ENCODE measurements at regions not wholly inside any gene's neighbourhood (a gene's known extent, or its start where the extent isn't known, plus 50 kb on each side); places are given as distances from the start of the nearest gene placed in this dataset.

DNA sequence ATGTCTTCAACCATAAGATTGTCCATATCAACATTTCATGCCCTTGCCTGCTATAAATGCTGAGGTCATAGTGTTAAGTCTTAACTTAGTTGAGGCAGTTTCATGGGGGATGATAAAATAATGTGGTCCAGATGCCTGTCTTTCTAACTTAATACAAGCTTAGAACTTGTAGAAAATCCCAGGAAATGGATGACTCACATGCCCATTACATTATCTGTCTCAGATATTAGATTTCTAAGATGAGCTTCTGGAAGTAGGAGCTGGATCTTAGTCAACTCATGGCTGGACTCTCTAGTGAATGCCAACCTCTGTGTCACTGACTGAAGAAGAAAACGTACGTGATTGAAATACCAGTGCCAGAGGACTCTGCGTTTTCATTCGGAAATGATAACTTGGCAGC is 797.5 kb upstream of the EEF2KMT start:
- no peak for DNase-seq (ENCODE audit: extremely low spot score in 2 of 2)
- Histone ChIP-seq H3K27me3 (no peaks in the 10 kb centered on the region), H3K27ac (no peak overlapping the region), H3K4me3 (no peak overlapping the region), H3K9me3 (no peaks in the 10 kb centered on the region), H3K36me3 (no peaks in the 10 kb centered on the region), H3K4me1 (no peaks in the 10 kb centered on the region)
- no peak for TF ChIP-seq POLR2AphosphoS5 (IDR thresholded peaks at IDR 0.05; ENCODE audit: insufficient read depth in 1 of 2, low read depth in 1 of 2)
- TF ChIP-seq POLR2A (IDR thresholded peaks at IDR 0.05): no peak
- TF ChIP-seq, protein P1, sequence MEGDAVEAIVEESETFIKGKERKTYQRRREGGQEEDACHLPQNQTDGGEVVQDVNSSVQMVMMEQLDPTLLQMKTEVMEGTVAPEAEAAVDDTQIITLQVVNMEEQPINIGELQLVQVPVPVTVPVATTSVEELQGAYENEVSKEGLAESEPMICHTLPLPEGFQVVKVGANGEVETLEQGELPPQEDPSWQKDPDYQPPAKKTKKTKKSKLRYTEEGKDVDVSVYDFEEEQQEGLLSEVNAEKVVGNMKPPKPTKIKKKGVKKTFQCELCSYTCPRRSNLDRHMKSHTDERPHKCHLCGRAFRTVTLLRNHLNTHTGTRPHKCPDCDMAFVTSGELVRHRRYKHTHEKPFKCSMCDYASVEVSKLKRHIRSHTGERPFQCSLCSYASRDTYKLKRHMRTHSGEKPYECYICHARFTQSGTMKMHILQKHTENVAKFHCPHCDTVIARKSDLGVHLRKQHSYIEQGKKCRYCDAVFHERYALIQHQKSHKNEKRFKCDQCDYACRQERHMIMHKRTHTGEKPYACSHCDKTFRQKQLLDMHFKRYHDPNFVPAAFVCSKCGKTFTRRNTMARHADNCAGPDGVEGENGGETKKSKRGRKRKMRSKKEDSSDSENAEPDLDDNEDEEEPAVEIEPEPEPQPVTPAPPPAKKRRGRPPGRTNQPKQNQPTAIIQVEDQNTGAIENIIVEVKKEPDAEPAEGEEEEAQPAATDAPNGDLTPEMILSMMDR (IDR thresholded peaks at IDR 0.05): no peak
- intact Hi-C loops (cut with DNase I): no loop called here

DNA sequence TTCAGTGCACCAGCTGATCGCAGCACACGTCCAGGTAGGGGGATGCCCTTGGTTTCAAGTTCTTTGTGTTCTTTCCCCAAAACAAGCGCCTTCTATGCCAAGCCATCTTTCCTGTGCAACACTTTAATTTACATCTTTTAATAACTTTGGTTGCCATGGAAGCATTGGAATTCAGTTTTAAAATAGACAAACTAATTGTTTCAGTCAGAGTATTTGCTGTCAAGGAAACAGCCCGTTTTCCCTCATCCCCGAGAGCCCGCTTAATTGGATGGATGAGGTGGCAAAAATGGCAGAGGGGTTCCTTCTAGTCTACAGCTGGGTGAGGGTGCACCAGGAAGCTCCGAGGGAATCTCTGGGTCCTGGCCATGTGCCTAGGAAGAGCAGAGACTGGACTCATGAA is 793.7 kb upstream of the EEF2KMT start:
- Histone ChIP-seq H3K9me3 (no peaks in the 10 kb centered on the region), H3K27ac (no peak overlapping the region), H3K4me1 (no peaks in the 10 kb centered on the region), H3K36me3 (no peaks in the 10 kb centered on the region), H3K27me3 (no peaks in the 10 kb centered on the region), H3K4me3 (no peak overlapping the region)
- DNase-seq (ENCODE audit: extremely low spot score in 2 of 2): no peak
- intact Hi-C loops (cut with DNase I): no loop called here
- TF ChIP-seq, protein P1 (IDR thresholded peaks at IDR 0.05): no peak
- TF ChIP-seq POLR2A (IDR thresholded peaks at IDR 0.05) (no peak), POLR2AphosphoS5 (IDR thresholded peaks at IDR 0.05; ENCODE audit: insufficient read depth in 1 of 2, low read depth in 1 of 2) (no peak)

DNA sequence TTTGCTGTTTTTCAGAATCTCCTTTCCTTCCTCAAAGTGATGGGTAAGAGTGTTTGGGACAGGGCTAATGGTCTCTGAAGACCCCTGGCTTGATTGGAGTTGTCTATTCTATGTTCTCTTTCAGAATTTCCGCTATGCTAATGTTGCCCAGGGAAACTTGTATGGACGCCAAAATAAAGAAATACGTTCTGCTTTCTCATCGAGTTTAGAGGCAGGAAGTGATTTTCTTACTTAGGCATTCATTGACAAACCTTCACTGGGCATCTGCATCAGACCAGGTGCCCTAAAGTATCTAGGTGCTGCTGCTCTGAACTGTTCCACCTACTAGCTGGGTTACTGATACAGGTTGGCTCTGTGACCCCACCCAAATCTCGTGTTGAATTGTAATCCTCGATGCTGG is 787.9 kb upstream of the EEF2KMT start:
- TF ChIP-seq POLR2AphosphoS5 (IDR thresholded peaks at IDR 0.05; ENCODE audit: insufficient read depth in 1 of 2, low read depth in 1 of 2) (no peak), POLR2A (IDR thresholded peaks at IDR 0.05) (no peak)
- TF ChIP-seq, protein P1 (IDR thresholded peaks at IDR 0.05): no peak
- no peak for DNase-seq (ENCODE audit: extremely low spot score in 2 of 2)
- Histone ChIP-seq H3K4me1 (no peaks in the 10 kb centered on the region), H3K4me3 (no peak overlapping the region), H3K9me3 (no peaks in the 10 kb centered on the region), H3K27ac (no peak overlapping the region), H3K36me3 (no peaks in the 10 kb centered on the region), H3K27me3 (no peaks in the 10 kb centered on the region)
- intact Hi-C loops (cut with DNase I): no loop called here

DNA sequence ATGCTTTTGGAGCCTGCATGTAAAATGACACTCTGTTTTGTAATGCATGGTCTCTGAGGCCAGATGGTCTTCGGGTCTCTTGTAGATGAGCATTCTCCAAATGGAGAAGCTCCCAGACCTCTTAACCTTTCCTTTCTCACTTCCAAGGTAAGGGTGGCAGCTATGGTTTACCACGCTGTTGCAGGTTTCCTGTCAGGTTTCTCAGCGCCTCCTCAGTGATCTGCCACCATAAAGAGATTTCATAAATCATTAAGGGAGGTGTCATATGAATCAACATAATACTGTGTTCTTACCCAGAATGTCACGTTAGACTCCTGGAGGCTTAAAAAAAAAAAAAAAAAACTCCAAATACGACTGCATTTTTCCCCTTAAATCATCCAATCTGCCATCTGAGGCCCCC is 787.4 kb upstream of the EEF2KMT start:
- Histone ChIP-seq H3K36me3 (no peaks in the 10 kb centered on the region), H3K4me1 (no peaks in the 10 kb centered on the region), H3K27me3 (no peaks in the 10 kb centered on the region), H3K27ac (no peak overlapping the region), H3K4me3 (no peak overlapping the region), H3K9me3 (no peaks in the 10 kb centered on the region)
- DNase-seq (ENCODE audit: extremely low spot score in 2 of 2): no peak
- TF ChIP-seq, protein P1 (IDR thresholded peaks at IDR 0.05): no peak
- TF ChIP-seq POLR2AphosphoS5 (IDR thresholded peaks at IDR 0.05; ENCODE audit: insufficient read depth in 1 of 2, low read depth in 1 of 2) (no peak), POLR2A (IDR thresholded peaks at IDR 0.05) (no peak)
- intact Hi-C loops (cut with DNase I): no loop called here

DNA sequence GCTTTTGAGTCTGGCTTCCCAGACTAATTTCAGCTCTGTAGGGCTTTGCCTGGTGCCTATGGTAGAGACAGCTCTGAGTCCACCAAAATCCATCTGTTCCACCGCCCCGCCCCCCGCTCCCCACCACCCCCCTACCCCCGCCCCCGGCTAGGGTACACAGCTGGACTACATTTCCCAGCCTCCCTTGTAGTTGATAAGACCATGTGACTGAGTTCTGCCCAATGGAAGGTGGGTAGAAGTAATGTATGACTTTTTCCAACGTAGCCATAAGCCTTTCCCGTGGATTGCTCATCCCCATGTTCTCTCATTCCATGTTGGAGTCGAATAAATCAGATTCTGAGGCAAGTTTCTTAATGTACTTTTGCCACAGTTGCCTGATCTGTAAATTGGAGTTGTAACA is 786.7 kb upstream of the EEF2KMT start:
- Histone ChIP-seq H3K4me3 (no peak overlapping the region), H3K4me1 (no peaks in the 10 kb centered on the region), H3K9me3 (no peaks in the 10 kb centered on the region), H3K36me3 (no peaks in the 10 kb centered on the region), H3K27ac (no peak overlapping the region), H3K27me3 (no peaks in the 10 kb centered on the region)
- DNase-seq (ENCODE audit: extremely low spot score in 2 of 2): no peak
- TF ChIP-seq POLR2A (IDR thresholded peaks at IDR 0.05) (no peak), POLR2AphosphoS5 (IDR thresholded peaks at IDR 0.05; ENCODE audit: insufficient read depth in 1 of 2, low read depth in 1 of 2) (no peak)
- TF ChIP-seq, protein P1 (IDR thresholded peaks at IDR 0.05): no peak
- intact Hi-C loops (cut with DNase I): no loop called here

Measured in vagina (tissue), 2 donors.